Fibroblast of peridontal ligament (primary cell): ENCODE measurements at regions not wholly inside any gene's neighbourhood (a gene's known extent, or its start where the extent isn't known, plus 50 kb on each side); places are given as distances from the start of the nearest gene placed in this dataset.
A peak's percentile ranks its signal among the peaks of the same experiment; 100 is the strongest.

Source experiments
- DNase-seq: peaks from one replicate; pipeline ENCODE4 v3.0.0-alpha.2; 2010; ENCODE audit errors: extremely low read depth

GRCh38 chr11:70501051-70501901 lies 102.9 kb downstream of the CTTN start:
- DNase-seq = no peak

GRCh38 chr11:70501933-70502540 lies 103.7 kb downstream of the CTTN start:
- DNase-seq = no peak

- DNase-seq = no peak
These were observed 104.5 kb downstream of the CTTN start for GRCh38 chr11:70502677-70503467.

GRCh38 chr11:70503468-70504221 lies 105.3 kb downstream of the CTTN start:
- no peak for DNase-seq

- DNase-seq = no peak
These were observed 106.1 kb downstream of the CTTN start for GRCh38 chr11:70504246-70505020.

- no peak for DNase-seq
These were observed 107.0 kb downstream of the CTTN start for GRCh38 chr11:70505331-70505731.

GRCh38 chr11:70505761-70506657 lies 107.7 kb downstream of the CTTN start:
- no peak for DNase-seq

- no peak for DNase-seq
These were observed 108.3 kb downstream of the CTTN start for GRCh38 chr11:70506658-70506970.

GRCh38 chr11:70506986-70507385 lies 108.7 kb downstream of the CTTN start:
- no peak for DNase-seq

- peak; percentile 35 for DNase-seq
These were observed 109.3 kb downstream of the CTTN start for GRCh38 chr11:70507466-70508230.

- no peak for DNase-seq
These were observed 109.8 kb downstream of the CTTN start for GRCh38 chr11:70508231-70508480.

GRCh38 chr11:70509476-70509875 lies 111.1 kb downstream of the CTTN start:
- no peak for DNase-seq

- DNase-seq = no peak
These were observed 111.8 kb downstream of the CTTN start for GRCh38 chr11:70510106-70510505.

GRCh38 chr11:70510571-70510970 lies 112.2 kb downstream of the CTTN start:
- DNase-seq = no peak

GRCh38 chr11:70511345-70511744 lies 113.0 kb downstream of the CTTN start:
- no peak for DNase-seq

- DNase-seq = no peak
These were observed 114.4 kb downstream of the CTTN start for GRCh38 chr11:70512716-70513115.

- no peak for DNase-seq
These were observed 118.9 kb downstream of the CTTN start for GRCh38 chr11:70517203-70517602.

- peak; percentile 97 for DNase-seq
These were observed 119.9 kb downstream of the CTTN start for GRCh38 chr11:70517988-70518907.

GRCh38 chr11:70519117-70519516 lies 120.8 kb downstream of the CTTN start:
- DNase-seq = peak; percentile 8
